Non-pigmented ciliary epithelial cell (primary cell): ENCODE measurements at regions not wholly inside any gene's neighbourhood (a gene's known extent, or its start where the extent isn't known, plus 50 kb on each side); places are given as distances from the start of the nearest gene placed in this dataset.
A peak's percentile ranks its signal among the peaks of the same experiment; 100 is the strongest.

ENCODE experiments used
- DNase-seq: peaks from one replicate; pipeline ENCODE4 v3.0.0-alpha.2; 2010; ENCODE audit warnings: low read depth

- no peak for DNase-seq
Measured at GRCh38 chr14:73800970-73801515, 50.6 kb upstream of the PTGR2 start.

GRCh38 chr14:73797543-73798265 lies 53.9 kb upstream of the PTGR2 start:
- no peak for DNase-seq

- no peak for DNase-seq
Measured at GRCh38 chr14:73796893-73797542, 54.6 kb upstream of the PTGR2 start.

GRCh38 chr14:73796415-73796814 lies 55.2 kb upstream of the PTGR2 start:
- DNase-seq, result no peak

- no peak for DNase-seq
Measured at GRCh38 chr14:73795974-73796373, 55.7 kb upstream of the PTGR2 start.

GRCh38 chr14:73795466-73795865 lies 56.2 kb upstream of the PTGR2 start:
- DNase-seq, result no peak

- no peak for DNase-seq
Measured at GRCh38 chr14:73794146-73794545, 57.5 kb upstream of the PTGR2 start.

- no peak for DNase-seq
Measured at GRCh38 chr14:73792481-73792880, 59.1 kb upstream of the PTGR2 start.

- peak; percentile 83 for DNase-seq
Measured at GRCh38 chr14:73789989-73790581, 61.5 kb upstream of the PTGR2 start.

- DNase-seq, result no peak
Measured at GRCh38 chr14:73788701-73789551, 62.7 kb upstream of the PTGR2 start.

GRCh38 chr14:73788317-73788598 lies 63.4 kb upstream of the PTGR2 start:
- DNase-seq, result no peak

- DNase-seq, result no peak
Measured at GRCh38 chr14:73787486-73788316, 63.9 kb upstream of the PTGR2 start.

GRCh38 chr14:73786636-73787485 lies 64.8 kb upstream of the PTGR2 start:
- DNase-seq, result no peak

- DNase-seq, result no peak
Measured at GRCh38 chr14:73785834-73786635, 65.6 kb upstream of the PTGR2 start.

- no peak for DNase-seq
Measured at GRCh38 chr14:73785336-73785833, 66.2 kb upstream of the PTGR2 start.

GRCh38 chr14:73784988-73785313 lies 66.7 kb upstream of the PTGR2 start:
- DNase-seq, result no peak

- no peak for DNase-seq
Measured at GRCh38 chr14:73784181-73784987, 67.2 kb upstream of the PTGR2 start.

- no peak for DNase-seq
Measured at GRCh38 chr14:73783107-73783727, 68.4 kb upstream of the PTGR2 start.
